HG03039 (cell line): ENCODE measurements at regions not wholly inside any gene's neighbourhood (a gene's known extent, or its start where the extent isn't known, plus 50 kb on each side); places are given as distances from the start of the nearest gene placed in this dataset.
"Not testable (repeated sequence)": the region's sequence is repeated elsewhere in the genome, so short reads cannot be mapped to it uniquely, and the experiment has no call there.

ENCODE experiments used
- ATAC-seq: cut with Tn5 transposase; IDR thresholded peaks from one replicate; pipeline ENCODE4 v1.9.1; 2021; ENCODE audit warnings: mild to moderate bottlenecking, moderate library complexity; ENCODE audit not compliant: unreplicated experiment

DNA sequence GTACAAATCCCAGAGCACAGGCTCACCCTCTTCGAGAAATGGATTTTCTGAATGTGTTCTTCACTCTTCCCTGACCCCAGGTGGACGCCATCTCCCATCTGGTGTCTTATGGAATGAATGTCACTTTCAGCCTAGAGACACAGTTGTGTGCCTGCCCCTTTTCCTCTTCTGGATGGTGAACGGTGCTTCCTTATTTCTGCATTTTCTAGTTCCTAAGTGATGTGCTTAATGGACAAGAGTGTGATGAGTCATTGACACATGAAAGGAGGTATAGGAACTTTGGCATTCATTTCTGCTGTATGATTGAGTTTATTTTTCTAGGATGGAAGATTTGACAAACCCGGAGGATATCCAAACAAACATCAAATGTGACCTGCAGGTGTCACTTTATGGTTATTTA is 114.9 kb upstream of the PTPN20 start:
- not testable (repeated sequence) for ATAC-seq

GRCh38 chr10:46802010-46802409 is 109.2 kb upstream of the PTPN20 start:
- not testable (repeated sequence) for ATAC-seq

DNA sequence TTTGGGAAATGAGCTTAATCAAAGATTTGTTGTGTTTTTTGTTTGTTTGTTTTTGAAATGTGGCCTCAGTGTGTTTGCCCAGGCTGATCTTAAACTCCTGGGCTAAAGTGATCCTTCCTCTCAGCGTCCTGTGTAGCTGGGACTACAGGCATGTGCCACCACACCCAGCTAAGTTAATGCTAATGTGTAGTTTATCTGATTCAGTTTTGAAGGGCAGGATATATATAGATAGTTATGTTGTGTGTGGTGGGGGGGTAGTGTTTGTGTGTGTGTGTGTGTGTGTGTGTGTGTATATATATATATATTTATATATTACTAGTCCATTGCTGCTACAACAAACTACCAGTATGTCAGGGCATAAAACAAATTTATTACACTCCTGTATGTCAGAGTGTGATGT is 108.1 kb upstream of the PTPN20 start:
- ATAC-seq = not testable (repeated sequence)

GRCh38 chr10:46810222-46810621 is 101.0 kb upstream of the PTPN20 start:
- not testable (repeated sequence) for ATAC-seq

DNA sequence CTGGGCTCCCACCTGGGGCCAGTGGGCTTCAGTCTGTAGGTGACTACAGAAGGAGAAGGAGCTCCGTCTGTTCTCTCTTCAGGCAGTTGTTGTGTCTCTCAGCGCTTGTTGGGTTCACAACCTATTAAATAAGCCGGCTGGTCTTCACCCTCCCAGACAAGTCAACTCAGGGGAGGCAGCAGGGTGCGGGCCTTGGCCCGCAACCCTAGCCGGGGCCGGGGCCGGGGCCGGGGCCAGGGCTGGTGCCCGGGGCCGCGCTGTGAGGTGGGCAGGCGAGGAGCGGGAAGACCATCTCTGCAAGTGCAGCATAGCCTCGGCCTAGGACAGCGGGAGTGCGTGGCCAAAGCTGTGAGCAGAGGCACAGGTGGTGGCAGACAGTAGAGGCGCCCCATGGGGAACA is 95.1 kb upstream of the PTPN20 start:
- not testable (repeated sequence) for ATAC-seq

DNA sequence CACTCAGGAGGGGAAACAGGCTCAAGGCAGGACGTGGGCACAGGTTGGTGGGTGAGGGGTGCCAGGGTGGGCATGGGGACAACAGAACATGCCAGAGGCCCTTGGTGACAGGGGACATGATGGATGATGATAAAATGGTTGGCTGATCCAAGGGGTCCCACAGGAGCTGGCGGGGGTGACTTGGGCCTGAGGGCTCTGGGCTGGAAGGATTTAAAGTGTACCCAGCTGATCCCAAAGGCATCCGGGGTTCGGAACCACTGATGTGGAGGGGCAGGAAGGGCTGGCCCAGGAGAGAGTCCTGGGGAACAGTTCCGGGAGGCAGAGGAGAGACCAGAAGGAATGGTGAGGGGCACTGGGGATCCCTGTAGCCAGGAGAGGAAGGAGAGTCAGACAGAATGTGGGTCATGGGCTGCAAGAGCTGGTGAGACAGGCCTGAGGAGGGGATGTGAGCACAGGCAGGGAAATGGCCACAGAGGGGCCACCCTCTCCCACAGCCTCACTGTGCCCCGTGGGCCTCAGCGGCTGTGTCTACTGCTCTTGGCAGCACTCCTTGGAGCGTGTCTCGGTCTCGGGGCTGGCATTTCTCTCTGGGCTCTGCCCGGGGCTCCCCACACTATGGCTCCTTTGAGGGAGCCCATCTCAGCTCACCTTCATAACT is 70.7 kb upstream of the PTPN20 start:
- not testable (repeated sequence) for ATAC-seq

DNA sequence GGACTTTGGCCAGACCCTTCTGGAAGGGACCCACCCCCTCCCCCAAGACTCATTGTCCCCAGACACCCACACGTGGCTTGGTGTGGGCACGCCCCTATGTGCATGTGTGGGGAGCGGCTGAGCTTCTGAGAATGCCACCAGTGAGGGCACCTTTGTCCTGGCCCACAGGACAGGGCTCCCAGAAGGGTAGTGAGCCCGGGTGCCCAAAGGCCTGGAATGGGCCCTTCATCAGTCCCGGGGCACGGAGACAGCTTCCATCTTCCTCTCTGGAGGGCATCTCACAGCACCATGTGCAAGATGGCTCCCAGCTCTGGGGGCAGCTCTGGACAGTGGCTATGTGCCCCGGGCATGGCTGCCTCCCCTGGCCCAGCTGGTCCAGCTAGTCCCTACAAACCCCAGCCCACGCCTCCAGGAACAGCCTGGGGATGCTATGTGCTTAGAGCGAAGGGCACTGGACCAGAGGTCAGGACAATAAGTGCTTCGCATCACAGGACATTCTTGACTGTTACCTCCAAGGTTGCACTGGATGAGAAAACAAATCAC is 70.1 kb upstream of the PTPN20 start:
- ATAC-seq = not testable (repeated sequence)

DNA sequence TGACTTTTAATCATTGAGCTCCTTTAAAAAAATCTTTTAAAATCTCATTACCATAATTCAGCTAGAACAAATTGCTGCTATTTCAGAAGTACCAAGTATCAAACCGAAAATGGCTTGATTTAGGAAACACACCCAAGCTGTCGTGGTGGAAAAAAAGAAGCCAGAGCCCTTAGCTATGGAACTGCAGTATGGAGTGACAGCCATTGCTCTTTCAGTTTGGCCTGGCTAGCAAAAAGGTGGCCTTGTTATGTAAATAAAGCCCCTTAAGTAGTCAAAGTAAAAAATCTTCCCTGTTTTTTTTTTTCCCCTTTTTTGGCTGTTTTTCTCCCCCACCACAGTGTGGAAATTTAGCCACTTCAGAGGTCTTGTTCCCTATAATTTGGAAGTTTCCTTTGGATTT is 66.0 kb upstream of the PTPN20 start:
- not testable (repeated sequence) for ATAC-seq

GRCh38 chr10:46845640-46846039 is 65.6 kb upstream of the PTPN20 start:
- ATAC-seq = not testable (repeated sequence)

DNA sequence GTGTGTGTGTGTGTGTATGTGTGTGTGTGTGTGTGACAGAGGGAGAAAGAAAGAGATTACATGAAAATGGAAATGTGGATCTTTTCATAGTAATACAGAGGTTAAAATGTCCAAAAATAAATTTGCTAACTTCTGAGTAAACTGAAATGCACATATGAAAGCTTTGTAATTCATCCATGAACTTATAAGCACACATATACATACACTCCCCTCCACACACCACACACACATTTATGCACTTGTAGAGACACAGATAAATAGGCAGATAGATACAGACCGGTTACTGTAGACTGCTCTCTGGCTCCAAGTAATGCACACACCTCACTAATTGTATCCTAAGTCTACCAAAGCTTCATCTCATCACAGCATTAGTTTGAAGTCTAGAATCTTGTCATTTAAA is 50.5 kb upstream of the PTPN20 start:
- not testable (repeated sequence) for ATAC-seq
